Neural progenitor cell (in vitro differentiated cells): ENCODE measurements at regions not wholly inside any gene's neighbourhood (a gene's known extent, or its start where the extent isn't known, plus 50 kb on each side); places are given as distances from the start of the nearest gene placed in this dataset.

ENCODE experiments used
- EZH2 ChIP-seq: fragments of 200-600 bp; sonication (generic); IDR thresholded peaks from 2 replicates; pipeline ENCODE4 v1.6.1; 2017; ENCODE audit warnings: antibody characterized with exemption, mild to moderate bottlenecking, moderate library complexity
- EZH2phosphoT487 ChIP-seq: fragments of 200-600 bp; sonication (generic); IDR thresholded peaks from 2 replicates; pipeline ENCODE4 v1.6.1; 2017; ENCODE audit warnings: antibody characterized with exemption
- TF ChIP-seq, protein P1 (sequence below): fragments of 200-600 bp; sonication (generic); IDR thresholded peaks from 2 replicates; pipeline ENCODE4 v1.5.1; 2017; ENCODE audit warnings: antibody characterized with exemption, mild to moderate bottlenecking

DNA sequence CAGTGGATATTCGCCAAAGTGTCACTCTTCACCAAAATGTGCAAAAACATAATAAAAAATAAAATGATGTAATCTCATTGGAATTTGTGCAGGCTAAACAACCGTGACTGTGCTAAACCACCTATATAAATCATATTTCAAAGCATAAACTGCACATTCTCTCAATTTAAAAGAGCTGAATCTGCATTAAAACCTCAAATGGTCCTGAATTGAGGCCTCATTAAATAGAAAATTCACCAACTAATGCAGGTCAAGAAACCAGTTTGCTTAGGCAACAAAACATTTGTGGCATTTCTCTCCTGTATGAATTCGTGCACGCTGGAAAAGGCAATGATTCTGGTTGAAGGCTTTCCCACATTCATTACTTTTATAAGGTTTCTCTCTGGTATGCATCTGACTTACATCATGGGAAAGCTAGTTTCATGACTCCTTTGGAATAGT, 80.1 kb upstream of the IFNG-AS1 start:
- TF ChIP-seq, protein P1, sequence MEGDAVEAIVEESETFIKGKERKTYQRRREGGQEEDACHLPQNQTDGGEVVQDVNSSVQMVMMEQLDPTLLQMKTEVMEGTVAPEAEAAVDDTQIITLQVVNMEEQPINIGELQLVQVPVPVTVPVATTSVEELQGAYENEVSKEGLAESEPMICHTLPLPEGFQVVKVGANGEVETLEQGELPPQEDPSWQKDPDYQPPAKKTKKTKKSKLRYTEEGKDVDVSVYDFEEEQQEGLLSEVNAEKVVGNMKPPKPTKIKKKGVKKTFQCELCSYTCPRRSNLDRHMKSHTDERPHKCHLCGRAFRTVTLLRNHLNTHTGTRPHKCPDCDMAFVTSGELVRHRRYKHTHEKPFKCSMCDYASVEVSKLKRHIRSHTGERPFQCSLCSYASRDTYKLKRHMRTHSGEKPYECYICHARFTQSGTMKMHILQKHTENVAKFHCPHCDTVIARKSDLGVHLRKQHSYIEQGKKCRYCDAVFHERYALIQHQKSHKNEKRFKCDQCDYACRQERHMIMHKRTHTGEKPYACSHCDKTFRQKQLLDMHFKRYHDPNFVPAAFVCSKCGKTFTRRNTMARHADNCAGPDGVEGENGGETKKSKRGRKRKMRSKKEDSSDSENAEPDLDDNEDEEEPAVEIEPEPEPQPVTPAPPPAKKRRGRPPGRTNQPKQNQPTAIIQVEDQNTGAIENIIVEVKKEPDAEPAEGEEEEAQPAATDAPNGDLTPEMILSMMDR, result no peak
- TF ChIP-seq EZH2 (no peak), EZH2phosphoT487 (no peak)
